ENCODE measurements at regions not wholly inside any gene's neighbourhood (a gene's known extent, or its start where the extent isn't known, plus 50 kb on each side); places are given as distances from the start of the nearest gene placed in this dataset.

DNA sequence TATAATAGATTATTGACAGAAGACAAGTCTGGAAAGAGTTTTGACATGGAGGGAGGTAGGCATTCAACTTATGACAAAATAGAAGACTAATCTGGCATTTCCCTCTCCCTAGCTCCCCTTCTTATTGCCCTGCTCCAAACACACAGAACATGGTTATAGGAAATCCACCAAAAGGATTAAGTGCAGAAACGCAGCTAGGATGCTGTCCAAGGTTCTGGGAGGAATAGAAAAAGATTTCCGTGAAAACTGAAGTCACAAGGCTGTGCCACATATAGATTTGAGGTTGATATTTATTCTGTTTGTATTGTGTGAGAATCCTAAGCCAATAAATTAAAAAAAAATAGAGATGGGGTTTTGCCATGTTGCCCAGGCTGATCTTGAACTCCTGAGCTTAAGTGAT, 107.9 kb upstream of the MAP3K7 start:
- Histone ChIP-seq H3K79me2 (ENCODE audit: control insufficient read depth, insufficient read depth, low read length) (no peaks in the 10 kb centered on the region), H2AFZ (ENCODE audit: control insufficient read depth, low read length) (no peak overlapping the region), H3K9me1 (ENCODE audit: control insufficient read depth, extremely low read depth, insufficient read depth, low read length) (no peaks in the 10 kb centered on the region), H3K27ac (ENCODE audit: control insufficient read depth, insufficient read depth, low read length) (no peak overlapping the region), H3K9ac (ENCODE audit: control insufficient read depth, extremely low read depth, insufficient read depth, low read length) (no peak overlapping the region), H3K36me3 (ENCODE audit: control insufficient read depth in 2 of 2, extremely low read depth in 1 of 2, insufficient read depth in 2 of 2, low read length in 2 of 2) (no peaks in the 10 kb centered on the region), H3K4me3 (ENCODE audit: control insufficient read depth in 2 of 3, extremely low read depth in 1 of 3, insufficient read depth in 2 of 3, low read depth in 1 of 3, low read length in 3 of 3) (no peak overlapping the region), H3K4me1 (ENCODE audit: control insufficient read depth, extremely low read depth, insufficient read depth, low read length) (no peaks in the 10 kb centered on the region), H3K9me3 (ENCODE audit: control insufficient read depth, low read depth, low read length) (no peaks in the 10 kb centered on the region), H4K20me1 (ENCODE audit: control insufficient read depth, extremely low read depth, insufficient read depth, low read length) (no peaks in the 10 kb centered on the region), H3K4me2 (ENCODE audit: control insufficient read depth, extremely low read depth, insufficient read depth, low read depth, low read length) (no peak overlapping the region), H3K27me3 (ENCODE audit: control insufficient read depth, extremely low read depth, insufficient read depth, low read length) (no peaks in the 10 kb centered on the region)
- no peak for TF ChIP-seq EZH2 (IDR thresholded peaks at IDR 0.05; ENCODE audit: low read length)
- TF ChIP-seq CTCF (optimal IDR thresholded peaks at IDR 0.05 in 1 of 3, IDR thresholded peaks at IDR 0.05 in 1 of 3, conservative IDR thresholded peaks at IDR 0.05 in 1 of 3; ENCODE audit: extremely low read depth in 1 of 3, insufficient read depth in 2 of 3, low read length in 3 of 3): no peak
- dilution Hi-C loops (cut with MboI; ENCODE audit: extremely low pct_ligation_motif_present, low sequenced_read_pairs): no loop called here
- FAIRE-seq: no peak
- no peak for DNase-seq (ENCODE audit: low read depth, low spot score)

- dilution Hi-C loops (cut with MboI; ENCODE audit: extremely low pct_ligation_motif_present, low sequenced_read_pairs): no loop called here
- no peak overlapping the region for H2AFZ ChIP-seq (ENCODE audit: control insufficient read depth, low read length)
- TF ChIP-seq EZH2 (IDR thresholded peaks at IDR 0.05; ENCODE audit: low read length): no peak
- peak; percentile 45 to 53 (median 53) for TF ChIP-seq CTCF (optimal IDR thresholded peaks at IDR 0.05 in 1 of 3, IDR thresholded peaks at IDR 0.05 in 1 of 3, conservative IDR thresholded peaks at IDR 0.05 in 1 of 3; ENCODE audit: extremely low read depth in 1 of 3, insufficient read depth in 2 of 3, low read length in 3 of 3)
- no peaks in the 10 kb centered on the region for H3K9me1 ChIP-seq (ENCODE audit: control insufficient read depth, extremely low read depth, insufficient read depth, low read length)
- no peaks in the 10 kb centered on the region for H3K79me2 ChIP-seq (ENCODE audit: control insufficient read depth, insufficient read depth, low read length)
- DNase-seq (ENCODE audit: low read depth, low spot score) (no peak), FAIRE-seq (peak; percentile 9)
- no peak overlapping the region for H3K27ac ChIP-seq (ENCODE audit: control insufficient read depth, insufficient read depth, low read length)
- H3K36me3 ChIP-seq (ENCODE audit: control insufficient read depth in 2 of 2, extremely low read depth in 1 of 2, insufficient read depth in 2 of 2, low read length in 2 of 2): no peaks in the 10 kb centered on the region
- no peaks in the 10 kb centered on the region for H3K4me1 ChIP-seq (ENCODE audit: control insufficient read depth, extremely low read depth, insufficient read depth, low read length)
- H3K4me2 ChIP-seq (ENCODE audit: control insufficient read depth, extremely low read depth, insufficient read depth, low read depth, low read length): no peak overlapping the region
- no peak overlapping the region for H3K9ac ChIP-seq (ENCODE audit: control insufficient read depth, extremely low read depth, insufficient read depth, low read length)
- no peaks in the 10 kb centered on the region for H4K20me1 ChIP-seq (ENCODE audit: control insufficient read depth, extremely low read depth, insufficient read depth, low read length)
- no peaks in the 10 kb centered on the region for H3K27me3 ChIP-seq (ENCODE audit: control insufficient read depth, extremely low read depth, insufficient read depth, low read length)
- H3K4me3 ChIP-seq (ENCODE audit: control insufficient read depth in 2 of 3, extremely low read depth in 1 of 3, insufficient read depth in 2 of 3, low read depth in 1 of 3, low read length in 3 of 3): no peak overlapping the region
- H3K9me3 ChIP-seq (ENCODE audit: control insufficient read depth, low read depth, low read length): no peaks in the 10 kb centered on the region
Measured at GRCh38 chr6:90691823-90692222, 105.0 kb upstream of the MAP3K7 start.

Data from keratinocyte (primary cell).